ENCODE measurements at regions not wholly inside any gene's neighbourhood (a gene's known extent, or its start where the extent isn't known, plus 50 kb on each side); places are given as distances from the start of the nearest gene placed in this dataset.

DNA sequence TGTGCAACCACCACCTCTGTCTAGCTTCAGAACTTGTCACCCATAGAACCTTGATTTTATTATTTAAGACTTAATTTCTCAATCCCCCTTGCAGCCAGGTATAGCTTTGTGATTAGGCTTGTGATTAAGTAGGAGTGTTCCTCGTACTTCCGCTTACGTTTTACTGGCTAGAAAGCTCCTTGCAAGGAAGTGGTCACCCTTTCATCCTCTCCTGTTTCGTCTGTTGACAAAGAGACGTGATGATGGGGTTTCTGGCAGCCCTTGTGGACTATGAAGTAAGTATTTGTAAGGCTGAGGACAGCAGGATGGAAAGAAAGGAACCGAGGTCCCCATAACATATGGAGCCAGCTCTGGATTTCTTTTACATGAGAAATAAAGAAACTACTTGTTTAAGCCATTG lies 86.5 kb upstream of the KDM7A start:
- TF ChIP-seq GATA2 (IDR thresholded peaks at IDR 0.05; ENCODE audit: low read depth, low read length) (no peak), GATA3 (IDR thresholded peaks at IDR 0.05; ENCODE audit: low read depth, low read length) (no peak)
